Choroid plexus epithelial cell (primary cell): ENCODE measurements at regions not wholly inside any gene's neighbourhood (a gene's known extent, or its start where the extent isn't known, plus 50 kb on each side); places are given as distances from the start of the nearest gene placed in this dataset.

ENCODE experiments used
- DNase-seq: peaks from one replicate; pipeline ENCODE4 v3.0.0-alpha.2; 2010; ENCODE audit warnings: low read depth
- H3K4me3 ChIP-seq: 2 replicates; pipeline ENCODE4 v1.5.1; 2011; ENCODE audit warnings: low read depth, mild to moderate bottlenecking, control low read depth, low read length, moderate library complexity
- TF ChIP-seq, protein P1 (sequence below): conservative IDR thresholded peaks from 2 replicates; pipeline ENCODE4 v1.5.1; 2011; ENCODE audit warnings: low read depth, mild to moderate bottlenecking, control low read depth, inconsistent platforms, low read length, moderate library complexity

- H3K4me3 ChIP-seq: no peak overlapping the region
- DNase-seq: no peak
- TF ChIP-seq, protein P1, sequence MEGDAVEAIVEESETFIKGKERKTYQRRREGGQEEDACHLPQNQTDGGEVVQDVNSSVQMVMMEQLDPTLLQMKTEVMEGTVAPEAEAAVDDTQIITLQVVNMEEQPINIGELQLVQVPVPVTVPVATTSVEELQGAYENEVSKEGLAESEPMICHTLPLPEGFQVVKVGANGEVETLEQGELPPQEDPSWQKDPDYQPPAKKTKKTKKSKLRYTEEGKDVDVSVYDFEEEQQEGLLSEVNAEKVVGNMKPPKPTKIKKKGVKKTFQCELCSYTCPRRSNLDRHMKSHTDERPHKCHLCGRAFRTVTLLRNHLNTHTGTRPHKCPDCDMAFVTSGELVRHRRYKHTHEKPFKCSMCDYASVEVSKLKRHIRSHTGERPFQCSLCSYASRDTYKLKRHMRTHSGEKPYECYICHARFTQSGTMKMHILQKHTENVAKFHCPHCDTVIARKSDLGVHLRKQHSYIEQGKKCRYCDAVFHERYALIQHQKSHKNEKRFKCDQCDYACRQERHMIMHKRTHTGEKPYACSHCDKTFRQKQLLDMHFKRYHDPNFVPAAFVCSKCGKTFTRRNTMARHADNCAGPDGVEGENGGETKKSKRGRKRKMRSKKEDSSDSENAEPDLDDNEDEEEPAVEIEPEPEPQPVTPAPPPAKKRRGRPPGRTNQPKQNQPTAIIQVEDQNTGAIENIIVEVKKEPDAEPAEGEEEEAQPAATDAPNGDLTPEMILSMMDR: no peak
These were observed 322.3 kb downstream of the ARRDC4 start for GRCh38 chr15:98282656-98283332.

DNA sequence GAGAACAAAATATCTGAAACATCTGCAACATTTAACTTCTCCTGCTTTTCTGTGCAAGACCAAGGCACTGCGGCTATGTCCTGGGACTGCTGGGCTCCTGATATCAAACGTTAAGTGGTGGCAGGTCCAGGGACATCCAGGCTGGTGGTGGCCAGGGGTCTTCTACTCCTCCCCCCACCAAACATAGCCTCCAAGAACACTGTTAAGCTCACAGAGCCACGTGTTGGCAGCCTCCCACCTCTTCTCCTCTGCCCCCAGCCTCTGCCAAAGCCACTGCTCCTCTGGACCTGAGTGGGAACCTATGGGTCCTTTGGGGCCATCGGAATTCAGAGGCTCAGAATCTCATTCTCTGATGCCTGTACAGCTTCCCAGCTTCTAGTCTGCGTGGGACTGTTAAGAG lies 325.7 kb downstream of the ARRDC4 start:
- DNase-seq: no peak
- TF ChIP-seq, protein P1: no peak
- no peak overlapping the region for H3K4me3 ChIP-seq

DNA sequence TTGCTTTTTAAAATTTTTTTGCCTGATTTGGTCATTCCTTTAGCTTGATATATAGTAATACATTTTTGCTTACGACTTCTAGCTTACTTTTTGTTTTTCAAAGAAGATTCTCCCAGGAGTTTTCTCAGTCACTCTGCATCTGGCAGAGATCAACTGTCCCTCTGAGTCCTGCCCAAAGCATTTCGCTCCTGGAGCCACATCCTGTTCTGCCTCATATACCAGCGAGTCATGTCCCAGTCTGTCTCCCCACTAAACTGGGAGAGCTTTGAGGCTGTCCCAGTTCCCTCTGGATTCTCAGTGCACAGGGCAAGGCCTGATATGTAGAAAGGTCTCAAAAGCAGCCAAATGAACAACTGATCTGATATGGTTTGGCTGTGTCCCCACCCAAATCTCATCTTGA lies 326.3 kb downstream of the ARRDC4 start:
- H3K4me3 ChIP-seq: no peak overlapping the region
- TF ChIP-seq, protein P1: no peak
- no peak for DNase-seq

DNA sequence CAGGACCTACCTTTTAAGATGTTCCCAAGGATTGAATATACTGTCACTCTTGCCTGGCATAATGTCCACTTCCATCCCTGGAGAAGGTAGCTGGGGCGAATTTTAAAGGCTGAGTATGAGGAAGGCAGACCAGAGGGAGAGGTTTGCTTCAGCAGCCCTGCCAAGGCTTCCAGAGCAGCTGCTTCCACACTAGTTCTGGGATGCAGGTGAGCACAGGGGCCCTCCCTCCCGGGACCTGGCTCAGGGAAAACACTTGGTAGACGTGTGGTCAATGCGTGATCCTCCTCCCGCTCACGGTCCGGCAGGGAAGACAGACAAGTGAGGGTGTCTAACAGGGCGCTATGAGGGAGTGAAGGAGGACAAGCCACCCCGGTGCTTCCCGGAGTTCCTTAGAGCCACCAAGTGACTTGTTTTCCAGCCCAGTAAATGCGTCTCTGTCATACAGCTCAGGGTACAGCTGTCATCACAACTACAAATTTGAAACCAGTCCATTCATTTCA lies 327.6 kb downstream of the ARRDC4 start:
- no peak overlapping the region for H3K4me3 ChIP-seq
- no peak for DNase-seq
- TF ChIP-seq, protein P1: no peak

GRCh38 chr15:98289747-98290146 lies 329.2 kb downstream of the ARRDC4 start:
- H3K4me3 ChIP-seq: no peak overlapping the region
- TF ChIP-seq, protein P1: no peak
- DNase-seq: no peak

DNA sequence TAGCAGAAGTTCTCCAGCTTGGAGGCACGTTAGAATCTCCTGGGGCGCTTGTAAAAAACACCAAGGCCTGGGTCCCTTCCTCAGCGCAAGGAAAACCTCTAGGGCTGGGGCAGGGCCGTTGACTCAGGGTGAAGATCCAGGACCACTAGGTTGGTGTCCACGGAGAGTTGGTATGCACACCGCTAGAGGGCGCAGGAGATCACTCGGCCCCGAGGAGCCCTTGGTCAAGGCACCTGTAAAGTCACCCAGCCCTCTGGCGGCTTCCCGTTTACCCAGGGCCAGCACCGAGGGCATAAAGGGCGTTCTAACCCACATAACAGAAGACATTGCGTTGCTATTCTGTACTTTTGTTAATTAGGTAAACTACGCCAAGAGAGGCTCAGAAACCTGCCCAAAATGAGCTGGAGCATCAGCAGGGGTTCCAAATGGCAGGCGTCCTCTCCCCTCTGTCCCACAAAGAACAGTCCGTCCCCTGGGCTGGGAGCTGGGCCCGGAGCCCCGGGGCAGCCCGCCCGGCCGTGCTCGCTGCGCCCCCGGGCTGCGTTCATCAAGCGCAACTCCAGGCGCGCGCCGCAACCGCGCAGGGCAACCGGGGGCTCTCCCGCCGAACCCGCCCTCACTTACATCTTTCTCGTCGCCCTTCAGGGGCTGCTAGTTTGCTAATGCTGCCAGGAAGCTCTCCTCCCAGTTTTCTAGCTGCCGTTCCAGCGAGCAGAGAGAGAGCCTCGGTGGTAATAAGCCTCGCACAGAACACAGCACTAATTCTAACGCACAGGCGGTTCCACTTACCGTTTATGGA lies 332.1 kb downstream of the ARRDC4 start:
- DNase-seq: peak; percentile 15
- TF ChIP-seq, protein P1: peak; percentile 63
- H3K4me3 ChIP-seq: no peak overlapping the region
